Mesenchymal stem cell (in vitro differentiated cells and primary cell): ENCODE measurements at regions not wholly inside any gene's neighbourhood (a gene's known extent, or its start where the extent isn't known, plus 50 kb on each side); places are given as distances from the start of the nearest gene placed in this dataset.

Source experiments
- DNase-seq: peaks from one replicate; pipeline ENCODE4 v3.0.0-alpha.2; 2013
- H2AFZ ChIP-seq: one replicate; pipeline ENCODE4 v1.6.1; 2013; ENCODE audit warnings: low read depth, mild to moderate bottlenecking, control low read depth, inconsistent platforms, low read length, moderate library complexity
- H2AK5ac ChIP-seq: 2 replicates; pipeline ENCODE4 v1.6.1; 2013; ENCODE audit warnings: low read length, moderate library complexity, mild to moderate bottlenecking, inconsistent platforms; ENCODE audit not compliant: severe bottlenecking
- H2BK120ac ChIP-seq: one replicate; pipeline ENCODE4 v1.6.1; 2013; ENCODE audit warnings: low read depth, mild to moderate bottlenecking, inconsistent platforms, low read length, moderate library complexity
- H2BK12ac ChIP-seq, 2 experiments: one replicate each; pipeline ENCODE4 v1.6.1; 2013; ENCODE audit warnings: inconsistent platforms in 2 of 2, low read length in 2 of 2, mild to moderate bottlenecking in 2 of 2, moderate library complexity in 2 of 2, control low read depth in 1 of 2
- H2BK15ac ChIP-seq: one replicate; pipeline ENCODE4 v1.6.1; 2013; ENCODE audit warnings: mild to moderate bottlenecking, low read depth, inconsistent platforms; ENCODE audit not compliant: poor library complexity, severe bottlenecking
- H2BK5ac ChIP-seq: 2 replicates; pipeline ENCODE4 v1.6.1; 2013; ENCODE audit warnings: low read depth, mild to moderate bottlenecking, low read length, control low read depth, inconsistent platforms; ENCODE audit not compliant: poor library complexity, severe bottlenecking
- H3K14ac ChIP-seq, 2 experiments: one replicate each; pipeline ENCODE4 v1.6.1; 2013; ENCODE audit warnings: inconsistent platforms in 2 of 2, low read length in 2 of 2, control low read depth in 1 of 2, mild to moderate bottlenecking in 1 of 2, moderate library complexity in 1 of 2
- H3K18ac ChIP-seq, 2 experiments: one replicate each; pipeline ENCODE4 v1.6.1; 2013; ENCODE audit warnings: inconsistent platforms in 2 of 2, low read length in 2 of 2, control low read depth in 1 of 2, low read depth in 1 of 2, mild to moderate bottlenecking in 1 of 2
- H3K23ac ChIP-seq, 2 experiments: one replicate each; pipeline ENCODE4 v1.6.1; 2013; ENCODE audit warnings: inconsistent platforms in 2 of 2, low read length in 2 of 2, mild to moderate bottlenecking in 2 of 2, moderate library complexity in 2 of 2, control low read depth in 1 of 2
- H3K27ac ChIP-seq: 2 replicates; pipeline ENCODE4 v1.5.1; 2013; ENCODE audit warnings: mild to moderate bottlenecking, moderate library complexity, low read length, control low read depth, inconsistent platforms; ENCODE audit not compliant: poor library complexity, severe bottlenecking
- H3K27me3 ChIP-seq, 2 experiments: 2 replicates each; pipeline versions ENCODE4 v1.6.1 to v1.7.0; 2013; ENCODE audit warnings: low read length in 2 of 2, mild to moderate bottlenecking in 2 of 2, moderate library complexity in 2 of 2, control low read depth in 1 of 2, inconsistent platforms in 1 of 2; ENCODE audit not compliant: control insufficient read depth in 1 of 2, insufficient read depth in 1 of 2
- H3K36me3 ChIP-seq, 2 experiments: 2 replicates each; pipeline versions ENCODE4 v1.6.1 to v1.7.0; 2013; ENCODE audit warnings: low read length in 2 of 2, control low read depth in 1 of 2, inconsistent platforms in 1 of 2, low read depth in 1 of 2, mild to moderate bottlenecking in 1 of 2; ENCODE audit not compliant: insufficient read depth in 2 of 2, control insufficient read depth in 1 of 2
- H3K4ac ChIP-seq, 2 experiments: one replicate each; pipeline ENCODE4 v1.6.1; 2013; ENCODE audit warnings: inconsistent platforms in 2 of 2, low read length in 2 of 2, mild to moderate bottlenecking in 2 of 2, moderate library complexity in 2 of 2, control low read depth in 1 of 2, low read depth in 1 of 2
- H3K4me1 ChIP-seq: 2 replicates; pipeline ENCODE4 v1.6.1; 2013; ENCODE audit warnings: low read depth, low read length, control low read depth; ENCODE audit not compliant: control insufficient read depth, insufficient read depth
- H3K4me2 ChIP-seq: 2 replicates; pipeline ENCODE4 v1.6.1; 2013; ENCODE audit warnings: low read length, mild to moderate bottlenecking, inconsistent platforms; ENCODE audit not compliant: poor library complexity, severe bottlenecking
- H3K4me3 ChIP-seq, 2 experiments: 2 replicates each; pipeline versions ENCODE4 v1.5.1 to v1.7.0; 2013; ENCODE audit warnings: low read length in 2 of 2, mild to moderate bottlenecking in 2 of 2, control low read depth in 1 of 2, low read depth in 1 of 2; ENCODE audit not compliant: insufficient read depth in 1 of 2
- H3K79me1 ChIP-seq: replicated peaks from 2 replicates; pipeline ENCODE4 v1.6.1; 2013; ENCODE audit warnings: mild to moderate bottlenecking, control low read depth, low read length, inconsistent platforms; ENCODE audit not compliant: poor library complexity, severe bottlenecking
- H3K9ac ChIP-seq: 2 replicates; pipeline ENCODE4 v1.7.0; 2013; ENCODE audit warnings: mild to moderate bottlenecking, low read length, moderate library complexity
- H3K9me3 ChIP-seq: 2 replicates; pipeline ENCODE4 v1.7.0; 2013; ENCODE audit warnings: mild to moderate bottlenecking, low read length; ENCODE audit not compliant: control insufficient read depth
- H4K8ac ChIP-seq: one replicate; pipeline ENCODE4 v1.6.1; 2013; ENCODE audit warnings: inconsistent platforms, mild to moderate bottlenecking, low read length, moderate library complexity
- H4K91ac ChIP-seq: one replicate; pipeline ENCODE4 v1.6.1; 2013; ENCODE audit warnings: mild to moderate bottlenecking, low read length, inconsistent platforms
- WGBS: methylation state at CpG from one replicate; pipeline ENCODE4 v1.1.7; 2013; ENCODE audit warnings: mixed read lengths; 5-methylcytosine and 5-hydroxymethylcytosine counted together

DNA sequence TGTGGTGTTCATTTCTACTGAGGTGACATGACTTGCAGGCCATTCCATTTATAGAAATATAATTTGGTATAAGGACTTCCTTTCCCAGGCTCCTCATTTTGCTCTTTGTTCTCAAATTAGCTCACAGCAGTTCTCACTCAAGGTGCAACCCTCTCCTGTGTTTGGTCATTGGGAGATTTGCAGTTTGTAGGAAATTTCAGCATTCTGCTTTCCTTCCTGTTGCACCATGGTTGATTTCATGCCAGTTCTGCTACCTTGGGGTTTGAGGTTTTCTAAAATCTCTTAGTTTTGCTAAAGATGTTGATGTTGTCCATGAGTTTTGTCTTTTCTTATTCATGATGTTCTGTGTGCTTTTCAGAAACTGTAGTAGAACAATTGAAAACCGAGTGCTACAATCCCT is 65.7 kb upstream of the PROK2 start:
- Histone ChIP-seq H2BK12ac (no peak overlapping the region), H3K9me3 (no peaks in the 10 kb centered on the region), H3K14ac (no peak overlapping the region), H2BK5ac (no peak overlapping the region), H2AFZ (no peak overlapping the region), H4K8ac (no peak overlapping the region), H3K18ac (no peak overlapping the region), H3K27ac (no peak overlapping the region), H2BK15ac (no peak overlapping the region), H4K91ac (no peak overlapping the region), H3K36me3 (no peaks in the 10 kb centered on the region), H3K27me3 (peaks cover 5 to 13% of the 10 kb centered on the region in 2 experiments), H3K9ac (no peak overlapping the region), H3K4me3 (no peak overlapping the region), H3K4me2 (no peak overlapping the region), H2BK120ac (no peak overlapping the region), H3K4ac (no peak overlapping the region), H3K4me1 (no peaks in the 10 kb centered on the region), H2AK5ac (no peak overlapping the region), H3K79me1 (no peaks in the 10 kb centered on the region), H3K23ac (no peak overlapping the region)
- 44% methylated on average over 1 of the region's 1 CpG for WGBS
- DNase-seq = no peak

DNA sequence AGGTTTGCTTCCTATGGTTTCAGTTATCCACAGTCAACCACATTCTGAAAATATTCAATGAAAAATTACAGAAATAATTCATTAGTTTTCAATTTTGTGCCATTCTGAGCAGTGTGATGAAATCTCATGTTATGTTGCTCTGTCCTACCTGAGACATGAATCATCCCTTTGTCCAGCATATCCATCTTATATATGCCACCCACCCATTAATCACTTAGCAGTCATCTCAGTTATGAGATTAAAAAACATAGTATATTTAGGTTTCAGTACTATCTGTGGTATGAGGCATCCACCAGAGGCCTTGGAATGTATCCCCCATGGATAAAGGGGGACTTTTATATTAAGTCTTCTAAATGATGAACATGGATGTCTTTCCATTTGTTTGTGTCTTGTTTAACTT is 64.7 kb upstream of the PROK2 start:
- Histone ChIP-seq H3K4me1 (no peaks in the 10 kb centered on the region), H3K9me3 (no peaks in the 10 kb centered on the region), H2AK5ac (no peak overlapping the region), H3K4me3 (no peak overlapping the region), H2BK12ac (no peak overlapping the region), H2BK120ac (no peak overlapping the region), H3K79me1 (no peaks in the 10 kb centered on the region), H3K4me2 (no peak overlapping the region), H3K9ac (no peak overlapping the region), H4K8ac (no peak overlapping the region), H4K91ac (no peak overlapping the region), H3K14ac (no peak overlapping the region), H3K27me3 (peaks cover 12 to 15% of the 10 kb centered on the region in 2 experiments), H2AFZ (no peak overlapping the region), H3K4ac (no peak overlapping the region), H3K23ac (no peak overlapping the region), H2BK15ac (no peak overlapping the region), H3K27ac (no peak overlapping the region), H2BK5ac (no peak overlapping the region), H3K36me3 (no peaks in the 10 kb centered on the region), H3K18ac (no peak overlapping the region)
- no peak for DNase-seq

DNA sequence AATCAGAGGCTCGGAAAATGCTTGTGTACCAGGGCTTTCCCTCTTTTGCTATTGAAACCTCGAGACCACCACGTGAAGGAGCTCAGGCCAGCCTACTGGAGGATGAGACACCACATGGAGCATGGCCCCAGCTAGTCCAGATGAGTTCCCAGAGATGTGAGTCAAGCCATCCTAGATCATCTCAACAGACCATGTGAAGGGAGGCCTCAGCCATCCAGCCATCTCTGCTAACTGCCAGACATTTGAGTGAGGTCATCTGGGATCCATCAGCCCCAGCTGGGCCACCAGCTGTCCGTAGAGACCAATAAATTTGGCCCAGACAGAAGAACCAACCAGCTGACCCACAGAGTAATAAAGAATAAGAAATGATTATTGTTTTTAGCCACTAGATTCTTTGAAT is 62.8 kb upstream of the PROK2 start:
- Histone ChIP-seq H3K4ac (no peak overlapping the region), H2BK5ac (no peak overlapping the region), H3K9me3 (no peaks in the 10 kb centered on the region), H3K79me1 (no peaks in the 10 kb centered on the region), H2AK5ac (no peak overlapping the region), H3K4me2 (no peak overlapping the region), H4K8ac (no peak overlapping the region), H4K91ac (no peak overlapping the region), H3K9ac (no peak overlapping the region), H2BK12ac (no peak overlapping the region), H3K18ac (no peak overlapping the region), H2AFZ (no peak overlapping the region), H3K36me3 (no peaks in the 10 kb centered on the region), H3K27me3 (peaks cover 15 to 28% of the 10 kb centered on the region in 2 experiments), H3K4me3 (no peak overlapping the region), H2BK15ac (no peak overlapping the region), H3K14ac (no peak overlapping the region), H2BK120ac (no peak overlapping the region), H3K23ac (no peak overlapping the region), H3K27ac (no peak overlapping the region), H3K4me1 (no peaks in the 10 kb centered on the region)
- DNase-seq = no peak
- WGBS = 61% methylated on average over 3 of the region's 4 CpGs

GRCh38 chr3:71846185-71846584 is 61.2 kb upstream of the PROK2 start:
- 89% methylated on average over 8 of the region's 10 CpGs for WGBS
- no peak overlapping the region for H2BK5ac ChIP-seq
- H4K8ac ChIP-seq = no peak overlapping the region
- H4K91ac ChIP-seq = no peak overlapping the region
- H2AFZ ChIP-seq = no peak overlapping the region
- H3K14ac ChIP-seq = no peak overlapping the region
- no peaks in the 10 kb centered on the region for H3K9me3 ChIP-seq
- H2BK120ac ChIP-seq = no peak overlapping the region
- H3K79me1 ChIP-seq = no peaks in the 10 kb centered on the region
- H3K36me3 ChIP-seq = no peaks in the 10 kb centered on the region
- H3K4me1 ChIP-seq = peaks cover 1% of the 10 kb centered on the region
- no peak overlapping the region for H3K23ac ChIP-seq
- no peak overlapping the region for H3K27ac ChIP-seq
- DNase-seq = no peak
- no peak overlapping the region for H3K18ac ChIP-seq
- H2BK12ac ChIP-seq = no peak overlapping the region
- no peak overlapping the region for H2BK15ac ChIP-seq
- peaks cover 14 to 27% of the 10 kb centered on the region in 2 experiments for H3K27me3 ChIP-seq
- H3K4me3 ChIP-seq = no peak overlapping the region
- no peak overlapping the region for H2AK5ac ChIP-seq
- no peak overlapping the region for H3K4me2 ChIP-seq
- no peak overlapping the region for H3K4ac ChIP-seq
- no peak overlapping the region for H3K9ac ChIP-seq
